Astrocyte (in vitro differentiated cells and primary cell): ENCODE measurements at regions not wholly inside any gene's neighbourhood (a gene's known extent, or its start where the extent isn't known, plus 50 kb on each side); places are given as distances from the start of the nearest gene placed in this dataset.

ENCODE experiments used
- EZH2 ChIP-seq: IDR thresholded peaks from 2 replicates; pipeline ENCODE4 v1.6.1; 2012; ENCODE audit warnings: mild to moderate bottlenecking, low read length, inconsistent platforms; ENCODE audit not compliant: insufficient read depth
- TF ChIP-seq, protein P1 (sequence below): IDR thresholded peaks from 2 replicates; pipeline ENCODE4 v1.5.1; 2011; ENCODE audit warnings: low read depth, mild to moderate bottlenecking, inconsistent platforms, low read length, moderate library complexity; ENCODE audit not compliant: insufficient read depth

- TF ChIP-seq, protein P1, sequence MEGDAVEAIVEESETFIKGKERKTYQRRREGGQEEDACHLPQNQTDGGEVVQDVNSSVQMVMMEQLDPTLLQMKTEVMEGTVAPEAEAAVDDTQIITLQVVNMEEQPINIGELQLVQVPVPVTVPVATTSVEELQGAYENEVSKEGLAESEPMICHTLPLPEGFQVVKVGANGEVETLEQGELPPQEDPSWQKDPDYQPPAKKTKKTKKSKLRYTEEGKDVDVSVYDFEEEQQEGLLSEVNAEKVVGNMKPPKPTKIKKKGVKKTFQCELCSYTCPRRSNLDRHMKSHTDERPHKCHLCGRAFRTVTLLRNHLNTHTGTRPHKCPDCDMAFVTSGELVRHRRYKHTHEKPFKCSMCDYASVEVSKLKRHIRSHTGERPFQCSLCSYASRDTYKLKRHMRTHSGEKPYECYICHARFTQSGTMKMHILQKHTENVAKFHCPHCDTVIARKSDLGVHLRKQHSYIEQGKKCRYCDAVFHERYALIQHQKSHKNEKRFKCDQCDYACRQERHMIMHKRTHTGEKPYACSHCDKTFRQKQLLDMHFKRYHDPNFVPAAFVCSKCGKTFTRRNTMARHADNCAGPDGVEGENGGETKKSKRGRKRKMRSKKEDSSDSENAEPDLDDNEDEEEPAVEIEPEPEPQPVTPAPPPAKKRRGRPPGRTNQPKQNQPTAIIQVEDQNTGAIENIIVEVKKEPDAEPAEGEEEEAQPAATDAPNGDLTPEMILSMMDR, result no peak
- no peak for TF ChIP-seq EZH2
Measured at GRCh38 chr3:104367000-104367399, 999.7 kb upstream of the ALCAM start.
